ENCODE measurements at regions not wholly inside any gene's neighbourhood (a gene's known extent, or its start where the extent isn't known, plus 50 kb on each side); places are given as distances from the start of the nearest gene placed in this dataset.

GRCh38 chr3:81846988-81847387, 85.5 kb upstream of the GBE1 start:
- H3K27me3 ChIP-seq (ENCODE audit: insufficient read depth, poor library complexity, severe bottlenecking) = no peaks in the 10 kb centered on the region
- no peak for TF ChIP-seq REST (IDR thresholded peaks at IDR 0.05; ENCODE audit: insufficient replicate concordance, low read depth)
- DNase-seq (ENCODE audit: low read depth in 1 of 2, low spot score in 1 of 2) = no peak
- H3K4me3 ChIP-seq (replicated peaks; ENCODE audit: insufficient read depth, low read length) = no peak overlapping the region
- H3K27ac ChIP-seq (replicated peaks) = no peak overlapping the region

- TF ChIP-seq CTCF (IDR thresholded peaks at IDR 0.05; ENCODE audit: insufficient read depth, low read length) = no peak
- Histone ChIP-seq H3K4me3 (replicated peaks; ENCODE audit: insufficient read depth, low read length) (no peak overlapping the region), H3K27ac (replicated peaks) (no peak overlapping the region), H3K27me3 (ENCODE audit: insufficient read depth, poor library complexity, severe bottlenecking) (no peaks in the 10 kb centered on the region)
- no peak for DNase-seq (ENCODE audit: low read depth in 1 of 2, low spot score in 1 of 2)
These were observed 80.1 kb upstream of the GBE1 start for GRCh38 chr3:81841540-81841939.

- Histone ChIP-seq H3K4me3 (replicated peaks; ENCODE audit: insufficient read depth, low read length) (no peak overlapping the region), H3K27me3 (ENCODE audit: insufficient read depth, poor library complexity, severe bottlenecking) (no peaks in the 10 kb centered on the region), H3K27ac (replicated peaks) (no peak overlapping the region)
- no peak for DNase-seq (ENCODE audit: low read depth in 1 of 2, low spot score in 1 of 2)
- no peak for TF ChIP-seq CTCF (IDR thresholded peaks at IDR 0.05; ENCODE audit: insufficient read depth, low read length)
- TF ChIP-seq SPI1 (IDR thresholded peaks at IDR 0.05; ENCODE audit: borderline replicate concordance, low read depth) = no peak
- TF ChIP-seq GABPA (IDR thresholded peaks at IDR 0.05; ENCODE audit: low read depth) = no peak
- TF ChIP-seq REST (IDR thresholded peaks at IDR 0.05; ENCODE audit: insufficient replicate concordance, low read depth) = no peak
- TF ChIP-seq POLR2AphosphoS5 (IDR thresholded peaks at IDR 0.05; ENCODE audit: low read depth) = no peak
These were observed 78.2 kb upstream of the GBE1 start for GRCh38 chr3:81839504-81840094.

- no peak for DNase-seq (ENCODE audit: low read depth in 1 of 2, low spot score in 1 of 2)
- TF ChIP-seq POLR2AphosphoS5 (IDR thresholded peaks at IDR 0.05; ENCODE audit: low read depth) (no peak), REST (IDR thresholded peaks at IDR 0.05; ENCODE audit: insufficient replicate concordance, low read depth) (no peak), GABPA (IDR thresholded peaks at IDR 0.05; ENCODE audit: low read depth) (no peak), CTCF (IDR thresholded peaks at IDR 0.05; ENCODE audit: insufficient read depth, low read length) (no peak), SPI1 (IDR thresholded peaks at IDR 0.05; ENCODE audit: borderline replicate concordance, low read depth) (peak; percentile 90)
- no peaks in the 10 kb centered on the region for H3K27me3 ChIP-seq (ENCODE audit: insufficient read depth, poor library complexity, severe bottlenecking)
- no peak overlapping the region for H3K4me3 ChIP-seq (replicated peaks; ENCODE audit: insufficient read depth, low read length)
- H3K27ac ChIP-seq (replicated peaks) = no peak overlapping the region
These were observed 77.0 kb upstream of the GBE1 start for GRCh38 chr3:81838457-81838856.

All from HL-60 (cell line).